Bronchial epithelial cell (primary cell): ENCODE measurements at regions not wholly inside any gene's neighbourhood (a gene's known extent, or its start where the extent isn't known, plus 50 kb on each side); places are given as distances from the start of the nearest gene placed in this dataset.

ENCODE experiments used
- DNase-seq: peaks from one replicate; pipeline ENCODE4 v3.0.0-alpha.2; 2010; ENCODE audit warnings: low read depth
- FAIRE-seq: peaks from 2 replicates; lab custom pipeline; 2011; peaks lifted over from hg19 to GRCh38; lab: Jason Lieb, UNC
- H3K27me3 ChIP-seq: 2 replicates; pipeline ENCODE4 v1.5.1; 2011; ENCODE audit warnings: low read length; ENCODE audit not compliant: control insufficient read depth, insufficient read depth
- H3K36me3 ChIP-seq: 2 replicates; pipeline ENCODE4 v1.5.1; 2011; ENCODE audit warnings: low read length; ENCODE audit not compliant: control insufficient read depth, insufficient read depth
- H3K4me3 ChIP-seq: 2 replicates; pipeline ENCODE4 v1.5.1; 2011; ENCODE audit warnings: mild to moderate bottlenecking, low read depth, low read length, control low read depth
- CTCF ChIP-seq: IDR thresholded peaks from 2 replicates; pipeline ENCODE4 v1.5.1; 2011; ENCODE audit warnings: mild to moderate bottlenecking, moderate library complexity, low read length, control low read depth, inconsistent platforms; ENCODE audit not compliant: insufficient read depth, severe bottlenecking

GRCh38 chr3:170750478-170750830 is 119.5 kb downstream of the RPL22L1 start:
- H3K36me3 ChIP-seq = no peaks in the 10 kb centered on the region
- no peak overlapping the region for H3K4me3 ChIP-seq
- DNase-seq (no peak), FAIRE-seq (no peak)
- H3K27me3 ChIP-seq = no peaks in the 10 kb centered on the region
- TF ChIP-seq CTCF = no peak

GRCh38 chr3:170749765-170750477 is 120.1 kb downstream of the RPL22L1 start:
- no peak overlapping the region for H3K4me3 ChIP-seq
- DNase-seq (no peak), FAIRE-seq (no peak)
- H3K27me3 ChIP-seq = no peaks in the 10 kb centered on the region
- H3K36me3 ChIP-seq = no peaks in the 10 kb centered on the region
- no peak for TF ChIP-seq CTCF

- TF ChIP-seq CTCF = no peak
- Histone ChIP-seq H3K4me3 (no peak overlapping the region), H3K27me3 (no peaks in the 10 kb centered on the region), H3K36me3 (no peaks in the 10 kb centered on the region)
- FAIRE-seq = no peak
- no peak for DNase-seq
Measured at GRCh38 chr3:170749185-170749584, 120.8 kb downstream of the RPL22L1 start.

- H3K27me3 ChIP-seq = no peaks in the 10 kb centered on the region
- H3K4me3 ChIP-seq = no peak overlapping the region
- H3K36me3 ChIP-seq = no peaks in the 10 kb centered on the region
- no peak for FAIRE-seq
- TF ChIP-seq CTCF = no peak
- no peak for DNase-seq
Measured at GRCh38 chr3:170746175-170746942, 123.6 kb downstream of the RPL22L1 start.

GRCh38 chr3:170745211-170745718 is 124.7 kb downstream of the RPL22L1 start:
- Histone ChIP-seq H3K36me3 (no peaks in the 10 kb centered on the region), H3K4me3 (no peak overlapping the region), H3K27me3 (no peaks in the 10 kb centered on the region)
- no peak for FAIRE-seq
- peak; percentile 91 for DNase-seq
- TF ChIP-seq CTCF = no peak
